IPS-18c (cell line): ENCODE measurements at regions not wholly inside any gene's neighbourhood (a gene's known extent, or its start where the extent isn't known, plus 50 kb on each side); places are given as distances from the start of the nearest gene placed in this dataset.
"Not testable (repeated sequence)": the region's sequence is repeated elsewhere in the genome, so short reads cannot be mapped to it uniquely, and the experiment has no call there.

Experiments used
- H3K4me3 ChIP-seq: 2 replicates; pipeline ENCODE4 v1.7.0; 2013; ENCODE audit warnings: low read depth, mild to moderate bottlenecking, low read length, moderate library complexity; ENCODE audit not compliant: insufficient read depth
- H3K9me3 ChIP-seq: one replicate; pipeline ENCODE4 v1.6.1; 2013; ENCODE audit warnings: mild to moderate bottlenecking, low read length, moderate library complexity; ENCODE audit not compliant: control insufficient read depth, insufficient read depth

GRCh38 chr6:167682125-167682524, 144.6 kb upstream of the AFDN start:
- no peak overlapping the region for H3K4me3 ChIP-seq
- H3K9me3 ChIP-seq, result peaks cover 3% of the 10 kb centered on the region

GRCh38 chr6:167682546-167683027, 144.1 kb upstream of the AFDN start:
- H3K9me3 ChIP-seq, result peaks cover 3% of the 10 kb centered on the region
- no peak overlapping the region for H3K4me3 ChIP-seq

- peaks cover 3% of the 10 kb centered on the region for H3K9me3 ChIP-seq
Measured at GRCh38 chr6:167683028-167683862, 143.5 kb upstream of the AFDN start.

GRCh38 chr6:167684276-167685104, 142.2 kb upstream of the AFDN start:
- Histone ChIP-seq H3K9me3 (peaks cover 3% of the 10 kb centered on the region), H3K4me3 (no peak overlapping the region)

More at GRCh38 chr6:167683028-167683862, 143.5 kb upstream of the AFDN start:
- no peak overlapping the region for H3K4me3 ChIP-seq

- Histone ChIP-seq H3K4me3 (no peak overlapping the region), H3K9me3 (peaks cover 3% of the 10 kb centered on the region)
Measured at GRCh38 chr6:167685654-167686053, 141.1 kb upstream of the AFDN start.

GRCh38 chr6:167686204-167686893, 140.4 kb upstream of the AFDN start:
- Histone ChIP-seq H3K9me3 (peaks cover 3% of the 10 kb centered on the region), H3K4me3 (no peak overlapping the region)

GRCh38 chr6:167687116-167687725, 139.5 kb upstream of the AFDN start:
- Histone ChIP-seq H3K9me3 (peaks cover 3% of the 10 kb centered on the region), H3K4me3 (no peak overlapping the region)

- H3K9me3 ChIP-seq, result peaks cover 3% of the 10 kb centered on the region
Measured at GRCh38 chr6:167688123-167688522, 138.6 kb upstream of the AFDN start.

GRCh38 chr6:167689278-167689677, 137.4 kb upstream of the AFDN start:
- H3K4me3 ChIP-seq, result no peak overlapping the region
- peaks cover 3% of the 10 kb centered on the region for H3K9me3 ChIP-seq

More at GRCh38 chr6:167688123-167688522, 138.6 kb upstream of the AFDN start:
- H3K4me3 ChIP-seq, result no peak overlapping the region

- Histone ChIP-seq H3K9me3 (peaks cover 2% of the 10 kb centered on the region), H3K4me3 (no peak overlapping the region)
Measured at GRCh38 chr6:167689751-167690150, 137.0 kb upstream of the AFDN start.

- not testable (repeated sequence) for H3K9me3 ChIP-seq, H3K4me3 ChIP-seq
Measured at GRCh38 chr6:167690167-167690922, 136.4 kb upstream of the AFDN start.

- Histone ChIP-seq H3K4me3 (no peak overlapping the region), H3K9me3 (no peaks in the 10 kb centered on the region)
Measured at GRCh38 chr6:167690931-167691330, 135.8 kb upstream of the AFDN start.

- H3K9me3 ChIP-seq, result no peaks in the 10 kb centered on the region
- H3K4me3 ChIP-seq, result no peak overlapping the region
Measured at GRCh38 chr6:167691533-167692312, 135.0 kb upstream of the AFDN start.

- H3K4me3 ChIP-seq, H3K9me3 ChIP-seq: not testable (repeated sequence)
Measured at GRCh38 chr6:167693478-167693877, 133.2 kb upstream of the AFDN start.

- no peaks in the 10 kb centered on the region for H3K9me3 ChIP-seq
- no peak overlapping the region for H3K4me3 ChIP-seq
Measured at GRCh38 chr6:167695831-167696230, 130.9 kb upstream of the AFDN start.

- H3K9me3 ChIP-seq, result no peaks in the 10 kb centered on the region
- H3K4me3 ChIP-seq, result no peak overlapping the region
Measured at GRCh38 chr6:167696296-167696695, 130.4 kb upstream of the AFDN start.
